ENCODE measurements at regions not wholly inside any gene's neighbourhood (a gene's known extent, or its start where the extent isn't known, plus 50 kb on each side); places are given as distances from the start of the nearest gene placed in this dataset.

GRCh38 chr22:22394591-22394990 is 114.0 kb downstream of the ZNF280B start:
- no peak for DNase-seq (ENCODE audit: low read depth, low spot score)

GRCh38 chr22:22395245-22395644 is 113.3 kb downstream of the ZNF280B start:
- no peak for DNase-seq (ENCODE audit: low read depth, low spot score)

GRCh38 chr22:22396741-22397291 is 111.7 kb downstream of the ZNF280B start:
- DNase-seq (ENCODE audit: low read depth, low spot score), result no peak

- DNase-seq (ENCODE audit: low read depth, low spot score), result peak; percentile 94
These were observed 111.2 kb downstream of the ZNF280B start for GRCh38 chr22:22397292-22397870.

GRCh38 chr22:22397875-22398524 is 110.5 kb downstream of the ZNF280B start:
- no peak for DNase-seq (ENCODE audit: low read depth, low spot score)

GRCh38 chr22:22398530-22399327 is 109.8 kb downstream of the ZNF280B start:
- DNase-seq (ENCODE audit: low read depth, low spot score), result no peak

GRCh38 chr22:22400099-22400498 is 108.4 kb downstream of the ZNF280B start:
- no peak for DNase-seq (ENCODE audit: low read depth, low spot score)

GRCh38 chr22:22400964-22401363 is 107.6 kb downstream of the ZNF280B start:
- DNase-seq (ENCODE audit: low read depth, low spot score), result no peak

GRCh38 chr22:22401381-22401780 is 107.2 kb downstream of the ZNF280B start:
- DNase-seq (ENCODE audit: low read depth, low spot score), result no peak

- no peak for DNase-seq (ENCODE audit: low read depth, low spot score)
These were observed 105.2 kb downstream of the ZNF280B start for GRCh38 chr22:22403306-22403705.

- no peak for DNase-seq (ENCODE audit: low read depth, low spot score)
These were observed 104.8 kb downstream of the ZNF280B start for GRCh38 chr22:22403771-22404170.

- DNase-seq (ENCODE audit: low read depth, low spot score), result no peak
These were observed 103.8 kb downstream of the ZNF280B start for GRCh38 chr22:22404598-22405284.

GRCh38 chr22:22406445-22407027 is 102.0 kb downstream of the ZNF280B start:
- no peak for DNase-seq (ENCODE audit: low read depth, low spot score)

- no peak for DNase-seq (ENCODE audit: low read depth, low spot score)
These were observed 101.5 kb downstream of the ZNF280B start for GRCh38 chr22:22407061-22407460.

GRCh38 chr22:22408269-22408668 is 100.3 kb downstream of the ZNF280B start:
- no peak for DNase-seq (ENCODE audit: low read depth, low spot score)

- DNase-seq (ENCODE audit: low read depth, low spot score), result peak; percentile 40
These were observed 99.5 kb downstream of the ZNF280B start for GRCh38 chr22:22408731-22409696.

GRCh38 chr22:22410121-22410520 is 98.4 kb downstream of the ZNF280B start:
- DNase-seq (ENCODE audit: low read depth, low spot score), result no peak

- DNase-seq (ENCODE audit: low read depth, low spot score), result no peak
These were observed 97.9 kb downstream of the ZNF280B start for GRCh38 chr22:22410677-22411076.

GRCh38 chr22:22414266-22414665 is 94.3 kb downstream of the ZNF280B start:
- no peak for DNase-seq (ENCODE audit: low read depth, low spot score)

- DNase-seq (ENCODE audit: low read depth, low spot score), result no peak
These were observed 90.9 kb downstream of the ZNF280B start for GRCh38 chr22:22417495-22418162.

Data from ELF-1 (cell line).